ENCODE measurements at regions not wholly inside any gene's neighbourhood (a gene's known extent, or its start where the extent isn't known, plus 50 kb on each side); places are given as distances from the start of the nearest gene placed in this dataset.

GRCh38 chr5:93120051-93120450, 461.0 kb downstream of the NR2F1-AS1 start:
- TF ChIP-seq CTCF (IDR thresholded peaks at IDR 0.05) = no peak
- no peak for TF ChIP-seq EP300 (IDR thresholded peaks at IDR 0.05)
- no peak for TF ChIP-seq POLR2A (IDR thresholded peaks at IDR 0.05)
- TF ChIP-seq POLR2AphosphoS5 (IDR thresholded peaks at IDR 0.05) = no peak
